Vagina (tissue), 2 donors: ENCODE measurements at regions not wholly inside any gene's neighbourhood (a gene's known extent, or its start where the extent isn't known, plus 50 kb on each side); places are given as distances from the start of the nearest gene placed in this dataset.

Experiments
- CTCF ChIP-seq, 3 experiments: fragments of 450-650 bp in 2 of 3; fragments of 200-600 bp in 1 of 3; sonication (generic) in 1 of 3; IDR thresholded peaks; one replicate each; pipeline ENCODE4 v1.5.1; 2017 to 2019; ENCODE audit warnings: antibody characterized with exemption in 3 of 3, mild to moderate bottlenecking in 2 of 3, moderate library complexity in 2 of 3
- POLR2A ChIP-seq, 2 donors: fragments of 450-650 bp; IDR thresholded peaks; one replicate each; pipeline ENCODE4 v1.6.1; 2017; ENCODE audit warnings: antibody characterized with exemption in 2 of 2, mild to moderate bottlenecking in 2 of 2, moderate library complexity in 2 of 2

GRCh38 chr18:22311301-22311700, 106.4 kb downstream of the CTAGE1 start:
- no peak for TF ChIP-seq CTCF (IDR thresholded peaks at IDR 0.05)
- TF ChIP-seq POLR2A (IDR thresholded peaks at IDR 0.05), result no peak
